ENCODE measurements at regions not wholly inside any gene's neighbourhood (a gene's known extent, or its start where the extent isn't known, plus 50 kb on each side); places are given as distances from the start of the nearest gene placed in this dataset.

- H3K4me2 ChIP-seq (ENCODE audit: low read length): no peak overlapping the region
- DNase-seq (ENCODE audit: low read depth, low spot score) (no peak), ATAC-seq (no peak)
- intact Hi-C loops (cut with micrococcal nuclease): no loop called here
- ChIA-PET POLR2A (no interaction called here), RAD21 (ENCODE audit: low non-redundant PET in 1 of 2, low total read pairs in 2 of 2, uncharacterized antibody in 2 of 2, unreplicated experiment in 2 of 2) (no interaction called here), CTCF (no interaction called here)
- no peaks in the 10 kb centered on the region for H3K4me1 ChIP-seq (ENCODE audit: control insufficient read depth in 1 of 2, insufficient read depth in 2 of 2, low read length in 2 of 2)
- peaks cover 11 to 28% of the 10 kb centered on the region in 2 experiments; a peak in 2 of 4 replicates for H3K9me3 ChIP-seq (ENCODE audit: control insufficient read depth in 1 of 2, insufficient read depth in 1 of 2, low read depth in 1 of 2, low read length in 2 of 2)
- BruUV-seq (replicated peaks): no TSS peak
- no peak overlapping the region for H3K4me3 ChIP-seq (replicated peaks in 1 of 2; ENCODE audit: low read depth in 1 of 2, low read length in 2 of 2)
- no peaks in the 10 kb centered on the region for H3K27me3 ChIP-seq (ENCODE audit: insufficient read depth, low read length)
- no peak overlapping the region for H2AFZ ChIP-seq (ENCODE audit: low read depth, low read length, poor library complexity, severe bottlenecking)
- no peak overlapping the region for H3K27ac ChIP-seq (ENCODE audit: low read depth, low read length)
- H4K20me1 ChIP-seq (ENCODE audit: insufficient read depth): no peaks in the 10 kb centered on the region
- no peak overlapping the region for H3K9ac ChIP-seq (ENCODE audit: low read length)
- no peaks in the 10 kb centered on the region for H3K79me2 ChIP-seq (ENCODE audit: insufficient read depth, low read length)
- H3K36me3 ChIP-seq (ENCODE audit: control insufficient read depth in 1 of 2, insufficient read depth in 2 of 2, low read length in 2 of 2): no peaks in the 10 kb centered on the region
- TF ChIP-seq POLR2A (IDR thresholded peaks at IDR 0.05; ENCODE audit: borderline replicate concordance, extremely low read depth, insufficient read depth, insufficient read length): no peak
- TF ChIP-seq POLR2AphosphoS5 (IDR thresholded peaks at IDR 0.05; ENCODE audit: low read depth, low read length): no peak
- TF ChIP-seq SP1 (IDR thresholded peaks at IDR 0.05; ENCODE audit: low read depth): no peak
- no peak for TF ChIP-seq CTCF (IDR thresholded peaks at IDR 0.05 in 2 of 3, conservative IDR thresholded peaks at IDR 0.05 in 1 of 3; ENCODE audit: borderline replicate concordance in 1 of 3, insufficient read depth in 1 of 3, low read depth in 2 of 3, low read length in 2 of 3)
- TF ChIP-seq ELF1 (IDR thresholded peaks at IDR 0.05; ENCODE audit: borderline replicate concordance, low read depth): no peak
- TF ChIP-seq MAX (IDR thresholded peaks at IDR 0.05): no peak
- TF ChIP-seq ZBTB33 (IDR thresholded peaks at IDR 0.05; ENCODE audit: extremely low read depth, insufficient replicate concordance, low read length): no peak
- TF ChIP-seq SIN3A (IDR thresholded peaks at IDR 0.05; ENCODE audit: low read depth): no peak
- no peak for TF ChIP-seq CBX3 (IDR thresholded peaks at IDR 0.05; ENCODE audit: low read depth)
- TF ChIP-seq ZNF274 (IDR thresholded peaks at IDR 0.05; ENCODE audit: low read depth, low read length): no peak
- no peak for TF ChIP-seq EGR1 (IDR thresholded peaks at IDR 0.05; ENCODE audit: low read depth)
- no peak for TF ChIP-seq ZFX (IDR thresholded peaks at IDR 0.05)
- no peak for TF ChIP-seq EZH2 (IDR thresholded peaks at IDR 0.05)
- no peak for TF ChIP-seq JUND (IDR thresholded peaks at IDR 0.05)
- no peak for TF ChIP-seq YY1 (IDR thresholded peaks at IDR 0.05; ENCODE audit: extremely low read depth, insufficient replicate concordance, low read depth, low read length)
- no peak for TF ChIP-seq EZH2phosphoT487 (IDR thresholded peaks at IDR 0.05; ENCODE audit: borderline replicate concordance)
- TF ChIP-seq REST (IDR thresholded peaks at IDR 0.05; ENCODE audit: low read depth): no peak
- no peak for TF ChIP-seq SRF (IDR thresholded peaks at IDR 0.05; ENCODE audit: low read depth)
- H3K9me2 ChIP-seq (ENCODE audit: insufficient read depth): no peaks in the 10 kb centered on the region
These were observed 1148.5 kb upstream of the CELF2 start for GRCh38 chr10:9869205-9869604.

Measured in HCT116 (cell line).